ENCODE measurements at regions not wholly inside any gene's neighbourhood (a gene's known extent, or its start where the extent isn't known, plus 50 kb on each side); places are given as distances from the start of the nearest gene placed in this dataset.

DNA sequence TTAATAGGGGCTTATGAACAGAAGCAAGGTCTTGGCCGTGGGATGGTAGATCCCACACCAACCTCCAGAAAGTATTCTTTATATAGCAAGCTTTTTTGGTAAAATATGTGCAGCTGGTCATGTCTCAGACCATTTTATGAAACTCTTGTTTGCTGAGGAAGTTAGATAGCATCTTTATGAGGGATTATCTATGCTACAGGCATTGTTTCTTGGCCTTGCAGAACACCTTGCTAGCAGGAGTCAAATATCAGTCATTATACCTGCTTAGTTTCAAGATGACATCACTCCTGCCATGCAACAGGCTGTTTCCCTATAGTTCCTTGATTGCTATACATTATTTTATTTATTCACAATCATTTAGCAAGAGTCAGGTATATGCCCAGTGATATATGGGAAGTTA lies 84.8 kb upstream of the LRFN5 start:
- TF ChIP-seq, protein P1, sequence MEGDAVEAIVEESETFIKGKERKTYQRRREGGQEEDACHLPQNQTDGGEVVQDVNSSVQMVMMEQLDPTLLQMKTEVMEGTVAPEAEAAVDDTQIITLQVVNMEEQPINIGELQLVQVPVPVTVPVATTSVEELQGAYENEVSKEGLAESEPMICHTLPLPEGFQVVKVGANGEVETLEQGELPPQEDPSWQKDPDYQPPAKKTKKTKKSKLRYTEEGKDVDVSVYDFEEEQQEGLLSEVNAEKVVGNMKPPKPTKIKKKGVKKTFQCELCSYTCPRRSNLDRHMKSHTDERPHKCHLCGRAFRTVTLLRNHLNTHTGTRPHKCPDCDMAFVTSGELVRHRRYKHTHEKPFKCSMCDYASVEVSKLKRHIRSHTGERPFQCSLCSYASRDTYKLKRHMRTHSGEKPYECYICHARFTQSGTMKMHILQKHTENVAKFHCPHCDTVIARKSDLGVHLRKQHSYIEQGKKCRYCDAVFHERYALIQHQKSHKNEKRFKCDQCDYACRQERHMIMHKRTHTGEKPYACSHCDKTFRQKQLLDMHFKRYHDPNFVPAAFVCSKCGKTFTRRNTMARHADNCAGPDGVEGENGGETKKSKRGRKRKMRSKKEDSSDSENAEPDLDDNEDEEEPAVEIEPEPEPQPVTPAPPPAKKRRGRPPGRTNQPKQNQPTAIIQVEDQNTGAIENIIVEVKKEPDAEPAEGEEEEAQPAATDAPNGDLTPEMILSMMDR (IDR thresholded peaks at IDR 0.05 in 8 of 11, conservative IDR thresholded peaks at IDR 0.05 in 3 of 11): no peak
- TF ChIP-seq POLR2A (IDR thresholded peaks at IDR 0.05) (no peak), POLR2AphosphoS5 (IDR thresholded peaks at IDR 0.05) (no peak)
